Pancreas (tissue), 10 donors: ENCODE measurements at regions not wholly inside any gene's neighbourhood (a gene's known extent, or its start where the extent isn't known, plus 50 kb on each side); places are given as distances from the start of the nearest gene placed in this dataset.

ENCODE experiments used
- ATAC-seq, 4 donors: fragments of 200-7000 bp; cut with Tn5 transposase; one replicate each; pipeline versions ENCODE4 v1.8.0 to v1.9.1; 2020; ENCODE audit warnings: mild to moderate bottlenecking in 4 of 4, moderate library complexity in 4 of 4
- DNase-seq, 6 donors: peaks; one replicate each; pipeline ENCODE4 v3.0.0-alpha.2; 2020
- FAIRE-seq: peaks from 2 replicates; lab custom pipeline; 2012; peaks lifted over from hg19 to GRCh38; lab: Jason Lieb, UNC
- H3K27ac ChIP-seq, 4 donors: fragments of 200-600 bp; sonication (generic); 1 replicate in 3 of 4; 2 replicates in 1 of 4; pipeline versions ENCODE4 v1.5.0 to v1.8.0; 2020
- H3K27me3 ChIP-seq, 4 donors: fragments of 200-600 bp; one replicate each; pipeline ENCODE4 v1.8.0; 2021
- H3K36me3 ChIP-seq, 3 donors: fragments of 200-600 bp; sonication (generic) in 1 of 3; one replicate each; pipeline versions ENCODE4 v1.5.0 to v1.8.0; 2020 to 2021
- H3K4me1 ChIP-seq, 3 donors: fragments of 200-600 bp; one replicate each; pipeline ENCODE4 v1.8.0; 2021
- H3K4me3 ChIP-seq, 4 donors: fragments of 200-600 bp; sonication (generic) in 2 of 4; one replicate each; pipeline versions ENCODE4 v1.5.0 to v1.8.0; 2020 to 2021
- H3K9me3 ChIP-seq, 4 donors: fragments of 200-600 bp; one replicate each; pipeline ENCODE4 v1.8.0; 2021
- CTCF ChIP-seq, 4 donors: fragments of 200-600 bp; sonication (generic) in 3 of 4; IDR thresholded peaks; one replicate each; pipeline versions ENCODE4 v1.5.0 to v1.8.0; 2021; ENCODE audit warnings: antibody characterized with exemption in 4 of 4
- WGBS, 2 donors: extraction: QIAGEN DNeasy Blood & Tissue Kit; methylation state at CpG; one replicate each; pipeline ENCODE4 v1.1.7; 2013; 5-methylcytosine and 5-hydroxymethylcytosine counted together
- intact Hi-C, 3 donors: fragments of 100-400 bp; cut with DNase I; formaldehyde crosslinking; loops; one replicate each; pipeline versions ENCODE4 v1.11.1 to v1.14.2; 2022
- donor health status: healthy with polysubstance abuse.
- donor health status: DM: no; HTN: no; CAD: no; lungs with moderate emphysema.
- donor health status: DM: no; HTN: no; CAD: no.
- donor health status: control.
- donor health status: control.
- donor health status: Bipolar disorder and iron deficiency.
- donor health status: DM: yes; HTN: yes; CAD: no.
- donor health status: DM: no; HTN: no; CAD: no.
- donor health status: DM: no; HTN: no; CAD: no.
- donor health status: DM: yes; HTN: yes; CAD: no.

GRCh38 chr1:219755234-219755633 is 142.3 kb upstream of the ZC3H11B start:
- no peaks in the 10 kb centered on the region for H3K36me3 ChIP-seq
- H3K4me1 ChIP-seq: no peaks in the 10 kb centered on the region
- intact Hi-C loops: no loop called here
- ATAC-seq (no peak), FAIRE-seq (no peak), DNase-seq (no peak)
- TF ChIP-seq CTCF (IDR thresholded peaks at IDR 0.05): no peak
- no peak overlapping the region for H3K4me3 ChIP-seq
- H3K9me3 ChIP-seq: no peaks in the 10 kb centered on the region
- H3K27me3 ChIP-seq: no peaks in the 10 kb centered on the region
- no peak overlapping the region for H3K27ac ChIP-seq
- WGBS, 2 donors: 62 to 73% methylated on average over 3 of the region's 3 CpGs

- ATAC-seq: no peak
- Histone ChIP-seq H3K27me3 (no peaks in the 10 kb centered on the region), H3K36me3 (no peaks in the 10 kb centered on the region), H3K27ac (no peak overlapping the region), H3K4me1 (no peaks in the 10 kb centered on the region), H3K4me3 (no peak overlapping the region), H3K9me3 (no peaks in the 10 kb centered on the region)
- no peak for FAIRE-seq
- no peak for DNase-seq
- no peak for TF ChIP-seq CTCF (IDR thresholded peaks at IDR 0.05)
- intact Hi-C loops: no loop called here
- 50 to 65% methylated on average over 2 of the region's 2 CpGs for WGBS, 2 donors
Observed at GRCh38 chr1:219754767-219755166, 141.9 kb upstream of the ZC3H11B start.

- intact Hi-C loops: no loop called here
- H3K36me3 ChIP-seq: no peaks in the 10 kb centered on the region
- 51 to 64% methylated on average over 4 of the region's 4 CpGs for WGBS, 2 donors
- ATAC-seq (no peak), DNase-seq (no peak), FAIRE-seq (no peak)
- no peaks in the 10 kb centered on the region for H3K4me1 ChIP-seq
- H3K27me3 ChIP-seq: no peaks in the 10 kb centered on the region
- no peaks in the 10 kb centered on the region for H3K9me3 ChIP-seq
- TF ChIP-seq CTCF (IDR thresholded peaks at IDR 0.05): no peak
- H3K4me3 ChIP-seq: no peak overlapping the region
- no peak overlapping the region for H3K27ac ChIP-seq
Observed at GRCh38 chr1:219753914-219754313, 141.0 kb upstream of the ZC3H11B start.

GRCh38 chr1:219752645-219753044 is 139.7 kb upstream of the ZC3H11B start:
- no peaks in the 10 kb centered on the region for H3K27me3 ChIP-seq
- H3K36me3 ChIP-seq: no peaks in the 10 kb centered on the region
- TF ChIP-seq CTCF (IDR thresholded peaks at IDR 0.05): no peak
- H3K4me1 ChIP-seq: no peaks in the 10 kb centered on the region
- H3K27ac ChIP-seq: no peak overlapping the region
- no peak overlapping the region for H3K4me3 ChIP-seq
- DNase-seq (no peak), ATAC-seq (no peak), FAIRE-seq (no peak)
- intact Hi-C loops: no loop called here
- 0% methylated on average over 1 of the region's 1 CpG for WGBS, 2 donors
- H3K9me3 ChIP-seq: no peaks in the 10 kb centered on the region

- H3K4me1 ChIP-seq: no peaks in the 10 kb centered on the region
- H3K27me3 ChIP-seq: no peaks in the 10 kb centered on the region
- no peak for FAIRE-seq
- no peak overlapping the region for H3K27ac ChIP-seq
- no peaks in the 10 kb centered on the region for H3K36me3 ChIP-seq
- no peak for DNase-seq
- intact Hi-C loops: no loop called here
- no peak overlapping the region for H3K4me3 ChIP-seq
- H3K9me3 ChIP-seq: no peaks in the 10 kb centered on the region
- ATAC-seq: no peak
- no peak for TF ChIP-seq CTCF (IDR thresholded peaks at IDR 0.05)
Observed at GRCh38 chr1:219751870-219752507, 139.1 kb upstream of the ZC3H11B start.
